ENCODE measurements at regions not wholly inside any gene's neighbourhood (a gene's known extent, or its start where the extent isn't known, plus 50 kb on each side); places are given as distances from the start of the nearest gene placed in this dataset.

DNA sequence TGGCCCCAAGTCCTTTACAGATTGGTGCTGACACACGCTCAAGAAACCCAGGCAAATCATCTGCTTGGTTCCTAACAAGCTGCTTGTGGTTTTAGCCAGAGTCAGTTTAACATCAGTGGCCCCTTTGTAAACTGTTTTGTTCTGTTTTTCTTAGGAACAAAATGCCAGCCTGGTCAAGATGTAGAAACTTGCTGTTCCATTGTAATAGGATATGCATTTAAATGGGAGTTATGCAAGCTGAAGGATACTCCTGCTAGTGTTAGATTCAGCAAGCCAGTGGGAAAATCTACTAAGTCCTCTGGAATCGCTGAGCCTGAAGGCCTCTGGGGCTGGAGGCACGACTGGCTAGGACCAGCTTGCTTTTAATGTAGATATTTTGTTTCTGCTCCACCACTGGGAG, 391.1 kb downstream of the TLE4 start:
- Histone ChIP-seq H3K9me3 (no peaks in the 10 kb centered on the region), H3K36me3 (ENCODE audit: low read depth) (no peaks in the 10 kb centered on the region), H3K4me1 (ENCODE audit: low read depth) (no peaks in the 10 kb centered on the region), H3K4me3 (no peak overlapping the region)
- DNase-seq = no peak
- intact Hi-C loops (cut with DNase I, micrococcal nuclease) = no loop called here
- TF ChIP-seq, protein P1, sequence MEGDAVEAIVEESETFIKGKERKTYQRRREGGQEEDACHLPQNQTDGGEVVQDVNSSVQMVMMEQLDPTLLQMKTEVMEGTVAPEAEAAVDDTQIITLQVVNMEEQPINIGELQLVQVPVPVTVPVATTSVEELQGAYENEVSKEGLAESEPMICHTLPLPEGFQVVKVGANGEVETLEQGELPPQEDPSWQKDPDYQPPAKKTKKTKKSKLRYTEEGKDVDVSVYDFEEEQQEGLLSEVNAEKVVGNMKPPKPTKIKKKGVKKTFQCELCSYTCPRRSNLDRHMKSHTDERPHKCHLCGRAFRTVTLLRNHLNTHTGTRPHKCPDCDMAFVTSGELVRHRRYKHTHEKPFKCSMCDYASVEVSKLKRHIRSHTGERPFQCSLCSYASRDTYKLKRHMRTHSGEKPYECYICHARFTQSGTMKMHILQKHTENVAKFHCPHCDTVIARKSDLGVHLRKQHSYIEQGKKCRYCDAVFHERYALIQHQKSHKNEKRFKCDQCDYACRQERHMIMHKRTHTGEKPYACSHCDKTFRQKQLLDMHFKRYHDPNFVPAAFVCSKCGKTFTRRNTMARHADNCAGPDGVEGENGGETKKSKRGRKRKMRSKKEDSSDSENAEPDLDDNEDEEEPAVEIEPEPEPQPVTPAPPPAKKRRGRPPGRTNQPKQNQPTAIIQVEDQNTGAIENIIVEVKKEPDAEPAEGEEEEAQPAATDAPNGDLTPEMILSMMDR (IDR thresholded peaks at IDR 0.05) = no peak
- no peak for ATAC-seq

DNA sequence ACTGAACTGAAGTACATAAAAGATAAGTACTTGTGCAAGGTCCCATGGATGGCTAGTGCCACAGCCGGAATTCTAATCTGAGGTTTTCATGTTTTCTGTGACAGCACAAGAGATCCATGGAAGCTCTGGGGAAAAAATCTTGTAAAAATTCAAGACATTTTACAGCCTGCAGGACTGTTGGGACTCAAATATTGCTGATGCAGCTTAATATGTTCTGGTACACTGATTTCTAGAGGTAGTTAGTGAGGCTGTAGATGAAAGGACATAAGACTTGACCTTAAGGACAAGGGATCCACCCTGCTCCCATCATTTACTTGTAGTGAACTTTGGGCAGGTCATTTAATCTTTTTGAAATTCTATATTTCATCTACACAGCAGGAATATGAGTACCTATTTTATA, 390.4 kb downstream of the TLE4 start:
- Histone ChIP-seq H3K9me3 (no peaks in the 10 kb centered on the region), H3K4me3 (no peak overlapping the region), H3K36me3 (ENCODE audit: low read depth) (no peaks in the 10 kb centered on the region), H3K4me1 (ENCODE audit: low read depth) (no peaks in the 10 kb centered on the region)
- no peak for ATAC-seq
- intact Hi-C loops (cut with DNase I, micrococcal nuclease) = no loop called here
- TF ChIP-seq, protein P1 (IDR thresholded peaks at IDR 0.05) = no peak
- DNase-seq = no peak

DNA sequence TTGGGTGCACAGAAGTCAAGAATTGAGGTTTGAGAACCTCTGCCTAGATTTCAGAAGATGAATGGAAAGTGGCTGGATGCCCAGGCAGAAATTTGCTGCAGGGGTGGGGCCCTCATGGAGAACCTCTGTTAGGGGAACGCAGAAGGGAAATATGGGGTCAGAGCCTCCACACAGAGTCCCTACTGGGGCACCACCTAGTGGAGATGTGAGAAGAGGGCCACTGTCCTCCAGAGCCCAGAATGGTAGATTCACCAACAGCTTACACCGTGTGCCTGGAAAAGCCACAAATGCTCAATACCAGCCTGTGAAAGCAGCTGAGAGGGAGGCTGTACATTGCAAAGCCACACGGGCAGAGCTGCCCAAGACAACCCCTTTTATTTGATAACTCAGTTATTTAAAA, 383.5 kb downstream of the TLE4 start:
- intact Hi-C loops (cut with DNase I, micrococcal nuclease) = no loop called here
- Histone ChIP-seq H3K4me1 (ENCODE audit: low read depth) (no peaks in the 10 kb centered on the region), H3K4me3 (no peak overlapping the region), H3K9me3 (no peaks in the 10 kb centered on the region), H3K36me3 (ENCODE audit: low read depth) (no peaks in the 10 kb centered on the region)
- TF ChIP-seq, protein P1 (IDR thresholded peaks at IDR 0.05) = no peak
- DNase-seq (no peak), ATAC-seq (no peak)

DNA sequence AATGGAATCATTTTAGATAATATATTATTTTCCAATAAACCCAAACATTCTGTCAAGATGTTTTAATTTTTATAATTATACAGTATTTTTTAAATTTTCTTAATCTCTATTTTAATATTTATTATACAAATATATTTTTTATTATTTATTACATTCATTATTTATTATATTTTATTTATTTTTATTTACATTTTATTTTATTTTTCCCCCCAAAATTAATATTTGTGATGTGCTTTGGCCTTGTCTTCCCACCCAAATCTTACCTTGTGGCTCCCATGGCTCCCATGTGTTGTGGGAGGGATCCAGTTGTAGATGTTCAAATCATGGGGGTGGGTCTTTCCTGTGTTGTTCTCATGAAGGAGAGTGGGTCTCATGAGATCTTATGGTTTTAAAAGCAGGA, 382.1 kb downstream of the TLE4 start:
- Histone ChIP-seq H3K9me3 (no peaks in the 10 kb centered on the region), H3K36me3 (ENCODE audit: low read depth) (no peaks in the 10 kb centered on the region), H3K4me3 (no peak overlapping the region), H3K4me1 (ENCODE audit: low read depth) (no peaks in the 10 kb centered on the region)
- DNase-seq (no peak), ATAC-seq (no peak)
- TF ChIP-seq, protein P1 (IDR thresholded peaks at IDR 0.05) = no peak
- intact Hi-C loops (cut with DNase I, micrococcal nuclease) = no loop called here

DNA sequence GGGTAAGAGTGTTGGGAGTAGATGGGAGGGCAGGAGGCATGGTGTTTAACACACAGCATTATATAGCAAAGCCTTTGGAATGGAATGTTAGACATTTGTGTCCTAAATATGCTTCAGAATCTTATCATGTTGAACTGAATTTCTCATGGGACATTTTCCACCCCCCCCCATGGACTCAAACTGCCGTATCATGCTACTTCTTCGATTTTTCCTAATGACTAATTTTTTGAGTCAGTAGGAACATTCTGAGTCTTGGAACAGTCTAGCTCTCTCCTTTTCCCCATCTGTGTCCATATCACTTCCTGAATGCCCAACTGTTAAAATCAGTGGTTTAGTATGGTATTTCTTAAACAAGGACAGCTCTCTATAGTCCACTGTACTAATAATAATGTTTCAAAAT, 380.6 kb downstream of the TLE4 start:
- no peak overlapping the region for H3K4me3 ChIP-seq
- H3K36me3 ChIP-seq (ENCODE audit: low read depth) = no peaks in the 10 kb centered on the region
- no peaks in the 10 kb centered on the region for H3K9me3 ChIP-seq
- no peaks in the 10 kb centered on the region for H3K4me1 ChIP-seq (ENCODE audit: low read depth)
- TF ChIP-seq, protein P1 (IDR thresholded peaks at IDR 0.05) = no peak
- DNase-seq = no peak
- ATAC-seq = no peak
- intact Hi-C loops (cut with DNase I, micrococcal nuclease) = no loop called here

DNA sequence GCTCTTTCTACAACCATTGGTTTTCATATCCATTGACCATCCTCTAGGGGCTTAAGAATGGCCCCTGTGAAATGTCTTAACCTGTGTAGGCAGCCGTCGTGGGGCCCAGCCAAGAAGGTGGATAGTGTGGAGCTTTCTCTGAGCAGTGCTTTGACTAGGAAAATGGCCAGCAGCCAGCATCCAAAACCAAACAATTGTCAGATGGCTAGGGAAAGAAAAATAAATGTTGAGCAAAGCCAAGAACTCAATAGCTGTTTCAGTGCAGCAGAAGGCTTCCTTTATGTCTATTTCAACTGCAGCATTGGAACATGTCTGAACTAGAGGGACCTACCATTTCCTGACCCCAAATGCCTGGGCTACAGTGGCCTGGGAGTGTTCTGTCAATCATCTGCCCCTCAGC, 374.9 kb downstream of the TLE4 start:
- no peaks in the 10 kb centered on the region for H3K9me3 ChIP-seq
- no peaks in the 10 kb centered on the region for H3K36me3 ChIP-seq (ENCODE audit: low read depth)
- no peaks in the 10 kb centered on the region for H3K4me1 ChIP-seq (ENCODE audit: low read depth)
- TF ChIP-seq, protein P1 (IDR thresholded peaks at IDR 0.05) = no peak
- no peak for ATAC-seq
- H3K4me3 ChIP-seq = no peak overlapping the region
- intact Hi-C loops (cut with DNase I, micrococcal nuclease) = no loop called here
- no peak for DNase-seq
